BLaER1 treated with 17β-estradiol and CSF1 and Interleukin-3, amounts not matched to agents 10 nM and 100 nM (cell line): ENCODE measurements at regions not wholly inside any gene's neighbourhood (a gene's known extent, or its start where the extent isn't known, plus 50 kb on each side); places are given as distances from the start of the nearest gene placed in this dataset.
A peak's percentile ranks its signal among the peaks of the same experiment; 100 is the strongest.

Source experiments
- H3K27ac ChIP-seq, 11 experiments: shearing (Covaris generic); formaldehyde crosslinking; 2 replicates each; pipeline ENCODE4 v1.8.1; 2022
- H3K27me3 ChIP-seq, 11 experiments: shearing (Covaris generic); formaldehyde crosslinking; 2 replicates each; pipeline ENCODE4 v1.8.1; 2022
- H3K36me3 ChIP-seq, 11 experiments: shearing (Covaris generic); formaldehyde crosslinking; 2 replicates each; pipeline ENCODE4 v1.8.1; 2022
- H3K4me1 ChIP-seq, 10 experiments: shearing (Covaris generic); formaldehyde crosslinking; 2 replicates each; pipeline ENCODE4 v1.8.1; 2022
- H3K4me2 ChIP-seq, 11 experiments: shearing (Covaris generic); formaldehyde crosslinking; 2 replicates each; pipeline ENCODE4 v1.8.1; 2022
- H3K4me3 ChIP-seq, 10 experiments: shearing (Covaris generic); formaldehyde crosslinking; 2 replicates each; pipeline ENCODE4 v1.8.1; 2022
- H3K9ac ChIP-seq, 11 experiments: shearing (Covaris generic); formaldehyde crosslinking; 2 replicates each; pipeline ENCODE4 v1.8.1; 2022
- H3K9me3 ChIP-seq, 11 experiments: shearing (Covaris generic); formaldehyde crosslinking; replicated peaks in 1 of 11; 2 replicates each; pipeline ENCODE4 v1.8.1; 2022
- H4K20me1 ChIP-seq, 11 experiments: shearing (Covaris generic); formaldehyde crosslinking; 2 replicates each; pipeline ENCODE4 v1.8.1; 2022
- Cebpa-rat ChIP-seq, 11 experiments: shearing (Covaris generic); IDR thresholded peaks; 2 replicates each; pipeline ENCODE4 v1.8.1; 2022

DNA sequence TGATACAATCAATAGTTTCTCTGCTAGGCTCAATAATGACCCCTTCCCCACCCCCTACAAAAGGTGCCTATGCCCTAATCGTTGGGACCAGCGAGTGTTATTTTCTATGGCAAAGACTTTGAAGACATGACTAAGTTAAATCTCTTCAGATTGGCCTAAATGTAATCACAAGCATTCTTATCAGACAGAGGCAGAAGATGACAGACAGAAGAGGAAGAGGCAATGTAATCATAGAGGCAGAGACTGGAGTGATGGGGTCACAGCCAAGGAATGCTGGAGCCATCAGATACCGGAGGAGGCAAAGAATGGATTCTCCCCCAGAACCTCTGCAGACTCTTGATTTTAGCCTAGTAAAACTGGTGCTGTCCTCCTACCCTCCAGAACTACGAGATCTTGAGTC, 159.3 kb downstream of the EDN1 start:
- Histone ChIP-seq H3K9me3 (peaks cover 21 to 32% (median 25%) of the 10 kb centered on the region in 11 experiments), H3K27ac (no peak overlapping the region), H3K27me3 (no peaks in the 10 kb centered on the region), H3K4me3 (no peak overlapping the region), H3K4me1 (no peaks in the 10 kb centered on the region), H3K4me2 (no peak overlapping the region), H3K9ac (no peak overlapping the region), H4K20me1 (no peaks in the 10 kb centered on the region), H3K36me3 (no peaks in the 10 kb centered on the region)
- no peak for TF ChIP-seq Cebpa-rat (IDR thresholded peaks at IDR 0.05)

DNA sequence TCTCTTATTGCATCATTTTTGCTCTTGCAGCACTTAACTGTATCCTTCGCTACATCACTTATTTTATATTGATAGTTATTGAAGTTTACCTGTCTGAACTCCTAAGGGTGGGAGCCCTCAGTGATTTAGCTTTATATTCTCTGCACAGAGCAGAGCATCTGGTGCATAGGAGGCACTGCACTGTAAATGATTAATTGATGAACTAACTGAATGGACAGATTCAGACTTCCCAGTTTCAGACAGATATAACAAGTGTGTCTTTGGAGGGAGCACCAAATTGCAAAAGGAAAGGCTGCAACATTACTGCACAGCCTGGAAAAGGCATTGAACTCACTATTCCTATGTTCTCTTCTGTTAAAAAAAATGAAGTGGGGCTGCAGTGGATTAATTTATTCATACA, 160.3 kb downstream of the EDN1 start:
- Histone ChIP-seq H3K4me2 (no peak overlapping the region), H3K9me3 (peaks cover 25 to 40% (median 29%) of the 10 kb centered on the region in 11 experiments), H3K27me3 (no peaks in the 10 kb centered on the region), H3K4me1 (no peaks in the 10 kb centered on the region), H3K36me3 (no peaks in the 10 kb centered on the region), H4K20me1 (no peaks in the 10 kb centered on the region), H3K4me3 (no peak overlapping the region), H3K9ac (no peak overlapping the region), H3K27ac (no peak overlapping the region)
- TF ChIP-seq Cebpa-rat (IDR thresholded peaks at IDR 0.05): no peak

DNA sequence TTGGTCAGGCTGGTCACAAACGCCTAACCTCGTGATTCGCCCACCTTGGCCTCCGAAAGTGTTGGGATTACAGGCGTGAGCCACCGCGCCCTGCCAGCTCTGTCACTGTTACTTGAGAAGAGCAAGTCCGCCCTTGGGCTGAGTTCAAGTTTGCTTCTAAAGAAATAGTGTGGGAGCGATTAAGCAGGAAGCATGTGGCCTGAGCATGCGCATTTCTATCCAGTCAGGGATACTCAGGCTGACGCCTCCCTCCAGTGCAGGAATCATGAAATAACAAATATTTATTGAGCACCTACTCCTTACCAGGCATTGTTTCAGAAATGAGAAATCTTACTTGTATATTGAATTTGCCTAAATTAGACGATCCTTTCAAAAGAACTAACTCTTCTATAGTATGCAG, 166.2 kb downstream of the EDN1 start:
- H3K36me3 ChIP-seq: no peaks in the 10 kb centered on the region
- H3K4me3 ChIP-seq: no peak overlapping the region
- H4K20me1 ChIP-seq: no peaks in the 10 kb centered on the region
- peaks cover 25 to 52% (median 29%) of the 10 kb centered on the region in 11 experiments for H3K9me3 ChIP-seq
- H3K27ac ChIP-seq: no peak overlapping the region
- no peaks in the 10 kb centered on the region for H3K4me1 ChIP-seq
- H3K27me3 ChIP-seq: no peaks in the 10 kb centered on the region
- no peak for TF ChIP-seq Cebpa-rat (IDR thresholded peaks at IDR 0.05)
- no peak overlapping the region for H3K9ac ChIP-seq
- H3K4me2 ChIP-seq: no peak overlapping the region

DNA sequence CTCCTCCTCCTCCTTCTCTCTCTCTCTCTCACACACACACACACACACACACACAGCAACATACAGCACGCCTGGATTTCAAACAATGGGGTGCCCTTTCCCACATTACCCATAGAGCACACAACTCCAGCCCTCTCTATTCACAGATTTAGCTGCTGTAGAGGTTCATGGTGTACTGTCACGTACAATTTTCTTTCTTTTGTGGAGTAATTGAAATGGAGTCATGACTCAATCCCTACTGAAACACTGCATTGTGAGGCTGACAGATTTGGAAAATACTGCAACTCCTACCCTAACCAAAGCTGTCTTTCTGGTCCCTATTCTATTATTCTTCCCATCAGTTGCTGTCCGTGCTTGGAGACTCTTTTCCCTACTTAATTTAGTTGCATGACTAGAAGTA, 166.9 kb downstream of the EDN1 start:
- Histone ChIP-seq H3K4me1 (no peaks in the 10 kb centered on the region), H3K27me3 (no peaks in the 10 kb centered on the region), H3K9ac (no peak overlapping the region), H3K9me3 (peaks cover 23 to 46% (median 29%) of the 10 kb centered on the region in 11 experiments), H3K4me2 (no peak overlapping the region), H3K36me3 (no peaks in the 10 kb centered on the region), H4K20me1 (no peaks in the 10 kb centered on the region), H3K4me3 (no peak overlapping the region), H3K27ac (no peak overlapping the region)
- TF ChIP-seq Cebpa-rat (IDR thresholded peaks at IDR 0.05): no peak

DNA sequence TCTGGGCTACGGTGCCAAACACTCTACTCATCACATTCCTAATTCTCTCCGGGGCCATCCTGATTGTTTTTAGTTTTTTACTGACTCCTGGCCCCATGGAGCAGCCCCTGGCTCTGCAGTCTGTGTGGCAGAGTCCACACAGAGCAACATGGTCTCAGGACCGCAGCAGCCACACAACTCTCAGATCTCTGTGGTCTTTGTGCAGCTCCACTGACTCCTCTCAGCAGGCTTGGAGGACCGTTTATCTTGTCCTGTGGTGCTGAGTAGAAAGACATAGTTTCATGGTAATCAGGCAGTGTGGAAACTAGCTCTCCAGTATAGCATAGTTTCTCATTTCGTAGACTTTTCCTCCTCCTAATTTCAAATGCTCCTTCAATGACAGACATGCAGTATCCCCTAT, 168.4 kb downstream of the EDN1 start:
- TF ChIP-seq Cebpa-rat (IDR thresholded peaks at IDR 0.05): no peak
- no peaks in the 10 kb centered on the region for H3K27me3 ChIP-seq
- no peaks in the 10 kb centered on the region for H4K20me1 ChIP-seq

DNA sequence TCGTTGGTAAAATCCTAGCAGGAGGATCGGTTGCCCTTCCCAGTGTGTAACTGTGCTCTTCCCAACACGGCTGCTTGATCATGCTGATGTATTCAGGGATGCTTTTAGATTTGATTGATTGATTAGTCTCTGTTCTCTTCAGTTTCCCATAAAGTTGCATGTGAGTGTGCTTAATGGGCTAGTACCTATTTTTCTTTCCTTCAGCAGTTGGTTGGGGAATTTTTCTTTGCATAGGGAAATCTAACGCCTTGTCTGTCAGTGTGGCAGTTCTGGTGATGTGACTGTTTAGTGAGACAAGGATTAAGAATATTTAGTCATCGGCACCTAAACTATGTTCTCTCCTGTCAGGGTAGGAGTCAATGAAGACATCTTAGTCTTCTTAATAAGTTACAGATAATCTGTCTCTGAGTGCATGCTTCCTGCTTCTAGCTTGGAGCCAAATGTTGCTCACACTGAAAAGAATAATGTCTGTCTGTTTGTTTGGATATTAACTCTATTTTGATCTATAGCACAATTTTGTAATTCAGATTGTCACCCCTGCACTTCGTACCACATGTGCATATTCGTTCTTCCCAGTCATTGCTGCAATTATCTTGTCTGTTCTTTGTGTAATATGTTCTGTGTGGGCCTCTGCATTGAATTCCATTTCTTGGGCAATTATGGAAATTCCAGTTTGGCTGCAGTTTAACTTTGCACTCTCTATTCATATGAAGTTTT, 169.9 kb downstream of the EDN1 start:
- no peak overlapping the region for H3K4me3 ChIP-seq
- no peak overlapping the region for H3K4me2 ChIP-seq
- H4K20me1 ChIP-seq: no peaks in the 10 kb centered on the region
- no peaks in the 10 kb centered on the region for H3K27me3 ChIP-seq
- H3K9me3 ChIP-seq: peaks cover 0 to 16% (median 0%) of the 10 kb centered on the region in 11 experiments; a peak in 4 of 22 replicates
- TF ChIP-seq Cebpa-rat (IDR thresholded peaks at IDR 0.05): no peak
- H3K4me1 ChIP-seq: no peaks in the 10 kb centered on the region
- H3K9ac ChIP-seq: no peak overlapping the region
- no peak overlapping the region for H3K27ac ChIP-seq
- no peaks in the 10 kb centered on the region for H3K36me3 ChIP-seq

More for the DNA sequence above, 168.4 kb downstream of the EDN1 start:
- Histone ChIP-seq H3K9me3 (peaks cover 9 to 31% (median 14%) of the 10 kb centered on the region in 11 experiments), H3K9ac (no peak overlapping the region), H3K4me2 (no peak overlapping the region), H3K36me3 (no peaks in the 10 kb centered on the region), H3K27ac (no peak overlapping the region), H3K4me1 (no peaks in the 10 kb centered on the region), H3K4me3 (no peak overlapping the region)

DNA sequence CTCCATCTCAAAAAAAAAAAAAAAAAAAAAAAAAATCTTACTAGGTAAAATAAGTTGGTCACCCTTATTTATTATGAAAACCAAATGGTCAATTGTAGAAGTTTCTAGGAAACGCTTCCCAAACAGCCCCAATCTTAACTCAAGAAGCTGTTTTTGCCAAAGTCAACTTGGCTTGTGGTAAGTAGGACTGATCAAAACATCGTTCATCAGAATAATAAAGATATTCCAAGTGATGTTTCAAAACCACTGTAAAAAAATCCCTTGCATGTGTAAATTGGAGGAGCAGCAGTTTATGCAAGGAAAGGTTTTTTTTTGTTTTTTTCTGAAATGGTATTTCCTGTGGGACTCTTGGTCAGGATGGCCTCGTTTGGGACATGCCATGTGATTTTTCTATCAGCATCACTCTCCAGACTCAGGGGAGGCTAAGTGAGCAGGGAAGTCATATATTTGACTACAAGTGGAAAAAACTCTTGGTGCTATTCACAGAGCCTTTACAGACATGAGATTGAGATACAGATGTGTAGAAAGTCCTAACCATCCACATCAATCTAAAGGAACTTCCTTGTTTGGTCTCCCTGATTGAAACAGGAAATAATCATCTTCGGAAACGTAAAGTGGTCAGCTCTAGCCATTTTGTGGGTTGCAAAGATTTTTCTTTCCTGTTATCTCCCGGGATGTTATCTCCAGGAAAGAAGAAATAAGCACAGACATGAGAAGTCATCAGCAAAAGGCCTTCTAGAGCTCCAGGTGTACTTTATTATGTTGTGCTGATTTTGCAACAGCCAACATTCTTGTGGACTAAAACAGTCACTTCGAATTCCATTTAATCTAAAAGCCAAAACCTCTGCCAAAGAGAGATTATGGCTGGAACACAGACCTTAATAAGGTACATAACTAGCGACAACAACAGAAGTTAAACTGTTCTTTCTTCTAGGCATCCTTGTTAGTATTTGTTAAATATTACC, 177.8 kb downstream of the EDN1 start:
- no peaks in the 10 kb centered on the region for H3K36me3 ChIP-seq
- H3K9ac ChIP-seq: no peak overlapping the region
- no peaks in the 10 kb centered on the region for H3K27me3 ChIP-seq
- H3K9me3 ChIP-seq: no peaks in the 10 kb centered on the region; a peak in 1 of 22 replicates
- H3K4me2 ChIP-seq: peak overlapping the region in 10 of 11 experiments; percentile 0 to 39 (median 16); a peak in 13 of 22 replicates
- H3K4me1 ChIP-seq: peaks cover 5 to 10% (median 8%) of the 10 kb centered on the region in 10 experiments; a peak in 15 of 20 replicates
- no peak overlapping the region for H3K27ac ChIP-seq
- H4K20me1 ChIP-seq: no peaks in the 10 kb centered on the region
- no peak for TF ChIP-seq Cebpa-rat (IDR thresholded peaks at IDR 0.05)
- no peak overlapping the region for H3K4me3 ChIP-seq

DNA sequence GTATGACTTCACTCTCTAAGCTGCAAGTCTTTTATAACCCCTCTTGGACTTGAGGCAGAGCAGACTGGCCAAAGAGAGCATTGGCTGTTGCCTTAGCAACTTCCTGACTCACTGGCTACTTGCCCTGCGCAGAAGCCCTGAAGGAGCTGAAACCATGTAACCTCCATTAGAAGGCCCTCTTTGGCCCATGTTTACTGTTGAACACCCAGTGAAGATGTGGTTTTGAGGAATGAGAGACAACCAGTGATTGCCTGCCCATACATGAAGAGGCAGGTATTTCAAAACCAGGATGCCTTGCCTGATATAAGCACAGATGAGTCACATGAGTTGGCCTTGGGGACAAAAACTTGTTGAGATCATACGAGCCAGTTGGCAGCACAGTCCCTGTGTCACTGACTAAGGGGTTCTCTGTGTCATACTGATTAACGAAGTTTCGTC, 182.5 kb downstream of the EDN1 start:
- Histone ChIP-seq H3K9me3 (no peaks in the 10 kb centered on the region), H3K9ac (no peak overlapping the region), H3K27ac (no peak overlapping the region), H3K4me2 (no peak overlapping the region), H3K4me1 (peaks cover 5 to 14% (median 8%) of the 10 kb centered on the region in 10 experiments; a peak in 16 of 20 replicates), H3K27me3 (no peaks in the 10 kb centered on the region), H3K4me3 (no peak overlapping the region), H3K36me3 (no peaks in the 10 kb centered on the region), H4K20me1 (no peaks in the 10 kb centered on the region)
- no peak for TF ChIP-seq Cebpa-rat (IDR thresholded peaks at IDR 0.05)

DNA sequence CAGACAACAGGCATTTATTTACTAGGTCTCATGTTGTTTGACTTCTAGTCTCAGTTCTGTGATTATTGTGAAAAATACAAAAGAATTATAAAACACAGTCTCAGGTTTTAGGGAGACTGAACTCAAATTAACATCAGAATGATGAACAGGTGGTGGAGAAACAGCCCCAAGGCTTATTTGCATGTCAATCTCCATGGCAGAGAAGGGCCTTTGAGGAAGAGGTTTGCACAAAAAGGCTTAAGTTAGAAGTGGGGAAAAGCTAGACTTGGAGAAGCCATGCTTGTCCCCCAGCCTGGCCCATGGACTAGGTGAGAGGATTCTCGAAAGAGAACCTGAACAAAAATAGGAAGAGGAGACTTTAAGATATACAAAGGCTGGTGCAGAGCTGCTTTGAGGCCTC, 183.3 kb downstream of the EDN1 start:
- H3K4me2 ChIP-seq: no peak overlapping the region
- no peaks in the 10 kb centered on the region for H3K9me3 ChIP-seq
- no peak for TF ChIP-seq Cebpa-rat (IDR thresholded peaks at IDR 0.05)
- H4K20me1 ChIP-seq: no peaks in the 10 kb centered on the region
- H3K9ac ChIP-seq: no peak overlapping the region
- no peak overlapping the region for H3K4me3 ChIP-seq
- no peak overlapping the region for H3K27ac ChIP-seq
- H3K4me1 ChIP-seq: peaks cover 0 to 7% (median under 1%) of the 10 kb centered on the region in 10 experiments; a peak in 5 of 20 replicates
- H3K27me3 ChIP-seq: no peaks in the 10 kb centered on the region
- H3K36me3 ChIP-seq: no peaks in the 10 kb centered on the region
